Central memory CD8-positive, alpha-beta T cell (primary cell): ENCODE measurements at regions not wholly inside any gene's neighbourhood (a gene's known extent, or its start where the extent isn't known, plus 50 kb on each side); places are given as distances from the start of the nearest gene placed in this dataset.
"Not testable (repeated sequence)": the region's sequence is repeated elsewhere in the genome, so short reads cannot be mapped to it uniquely, and the experiment has no call there.

Experiments used
- ATAC-seq: fragments of 150-1000 bp; cut with Tn5 transposase; replicated peaks from 2 replicates; pipeline ENCODE4 v1.10.0; 2022; ENCODE audit warnings: mild to moderate bottlenecking, moderate FRiP score, moderate number of reproducible peaks; ENCODE audit not compliant: poor library complexity, severe bottlenecking; ENCODE audit errors: extremely low read depth
- DNase-seq, 2 donors: peaks; one replicate each; pipeline ENCODE4 v3.0.0; 2021; ENCODE audit warnings: low spot score in 2 of 2
- H3K27ac Mint-ChIP-seq: one replicate; pipeline ENCODE4 v1.8.0; 2022; ENCODE audit warnings: low read depth, mild to moderate bottlenecking, moderate library complexity, mixed read lengths
- H3K27me3 Mint-ChIP-seq: one replicate; pipeline ENCODE4 v1.8.0; 2022; ENCODE audit warnings: mixed read lengths
- H3K36me3 Mint-ChIP-seq: one replicate; pipeline ENCODE4 v1.8.0; 2022; ENCODE audit warnings: mild to moderate bottlenecking, moderate library complexity, mixed read lengths; ENCODE audit not compliant: insufficient read depth
- H3K4me1 Mint-ChIP-seq: one replicate; pipeline ENCODE4 v1.8.0; 2022; ENCODE audit warnings: mixed read lengths
- H3K4me3 Mint-ChIP-seq: one replicate; pipeline ENCODE4 v1.8.0; 2022; ENCODE audit warnings: mild to moderate bottlenecking, moderate library complexity, mixed read lengths
- H3K9me3 Mint-ChIP-seq: one replicate; pipeline ENCODE4 v1.8.0; 2022; ENCODE audit warnings: mixed read lengths

DNA sequence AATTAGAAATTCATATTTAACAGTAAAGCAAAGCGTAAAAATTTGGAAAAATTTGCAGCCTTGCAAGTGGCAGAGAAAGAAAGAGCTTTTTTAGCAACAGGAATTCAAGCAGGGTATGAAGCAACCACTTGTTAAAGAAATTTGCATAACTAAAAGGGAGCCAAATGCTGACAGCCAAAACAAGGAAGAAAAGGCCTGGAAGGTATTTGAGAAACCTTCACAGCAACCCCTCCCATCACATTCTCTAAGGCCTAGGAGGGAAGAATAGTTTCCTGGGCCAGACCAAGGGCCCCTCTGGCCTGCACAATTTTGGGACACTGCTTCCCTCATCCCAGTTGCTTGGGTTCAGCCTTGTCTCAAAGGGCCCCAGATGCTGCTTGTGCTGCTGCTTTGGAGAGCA lies 672.4 kb upstream of the TMPRSS15 start:
- Mint-ChIP-seq H3K27me3 (no peaks in the 10 kb centered on the region), H3K27ac (no peak overlapping the region), H3K9me3 (peaks cover 22% of the 10 kb centered on the region), H3K36me3 (no peaks in the 10 kb centered on the region), H3K4me3 (no peak overlapping the region), H3K4me1 (no peaks in the 10 kb centered on the region)
- no peak for DNase-seq
- no peak for ATAC-seq

- Mint-ChIP-seq H3K4me1 (no peaks in the 10 kb centered on the region), H3K27ac (no peak overlapping the region), H3K9me3 (no peaks in the 10 kb centered on the region), H3K27me3 (no peaks in the 10 kb centered on the region), H3K36me3 (no peaks in the 10 kb centered on the region), H3K4me3 (no peak overlapping the region)
- ATAC-seq (no peak), DNase-seq (no peak)
These were observed 706.1 kb upstream of the TMPRSS15 start for GRCh38 chr21:19109694-19110093.

GRCh38 chr21:19119259-19119658 lies 715.7 kb upstream of the TMPRSS15 start:
- not testable (repeated sequence) for H3K4me3 Mint-ChIP-seq, DNase-seq, H3K36me3 Mint-ChIP-seq, ATAC-seq, H3K4me1 Mint-ChIP-seq, H3K27me3 Mint-ChIP-seq, H3K27ac Mint-ChIP-seq, H3K9me3 Mint-ChIP-seq

GRCh38 chr21:19120591-19120990 lies 717.0 kb upstream of the TMPRSS15 start:
- no peaks in the 10 kb centered on the region for H3K36me3 Mint-ChIP-seq
- no peak overlapping the region for H3K4me3 Mint-ChIP-seq
- DNase-seq (no peak), ATAC-seq (no peak)
- H3K9me3 Mint-ChIP-seq = peaks cover 5% of the 10 kb centered on the region
- no peaks in the 10 kb centered on the region for H3K27me3 Mint-ChIP-seq
- no peaks in the 10 kb centered on the region for H3K4me1 Mint-ChIP-seq
- H3K27ac Mint-ChIP-seq = no peak overlapping the region

- Mint-ChIP-seq H3K27me3 (no peaks in the 10 kb centered on the region), H3K36me3 (no peaks in the 10 kb centered on the region), H3K4me3 (no peak overlapping the region), H3K27ac (no peak overlapping the region), H3K9me3 (peaks cover 5% of the 10 kb centered on the region), H3K4me1 (no peaks in the 10 kb centered on the region)
- DNase-seq = no peak
- ATAC-seq = no peak
These were observed 718.8 kb upstream of the TMPRSS15 start for GRCh38 chr21:19122356-19122755.

DNA sequence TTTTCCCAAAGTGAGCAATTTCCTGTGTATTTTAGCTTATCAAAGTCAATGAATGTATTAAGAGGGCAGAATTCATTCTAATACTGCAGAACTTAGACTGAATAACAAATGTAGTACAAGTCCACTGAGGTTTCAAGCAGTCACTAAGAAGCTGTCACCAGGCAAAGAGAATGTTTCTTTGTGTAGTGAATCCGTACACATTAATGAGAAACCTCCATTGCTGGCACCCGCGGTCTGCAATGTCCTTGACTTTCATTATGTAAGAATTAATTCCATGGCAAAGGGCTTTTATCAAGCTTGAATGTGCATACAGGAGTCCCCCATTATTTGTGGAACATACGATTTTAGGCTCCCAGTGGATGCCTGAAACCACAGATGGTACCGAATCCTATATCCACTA lies 719.5 kb upstream of the TMPRSS15 start:
- no peak for DNase-seq
- no peak for ATAC-seq
- Mint-ChIP-seq H3K27me3 (no peaks in the 10 kb centered on the region), H3K4me3 (no peak overlapping the region), H3K27ac (no peak overlapping the region), H3K4me1 (no peaks in the 10 kb centered on the region), H3K9me3 (peaks cover 5% of the 10 kb centered on the region), H3K36me3 (no peaks in the 10 kb centered on the region)

GRCh38 chr21:19123525-19123924 lies 719.9 kb upstream of the TMPRSS15 start:
- ATAC-seq (no peak), DNase-seq (no peak)
- Mint-ChIP-seq H3K27ac (no peak overlapping the region), H3K4me3 (no peak overlapping the region), H3K4me1 (no peaks in the 10 kb centered on the region), H3K27me3 (no peaks in the 10 kb centered on the region), H3K36me3 (no peaks in the 10 kb centered on the region), H3K9me3 (peaks cover 5% of the 10 kb centered on the region)

GRCh38 chr21:19124691-19125090 lies 721.1 kb upstream of the TMPRSS15 start:
- DNase-seq (no peak), ATAC-seq (no peak)
- peaks cover 5% of the 10 kb centered on the region for H3K9me3 Mint-ChIP-seq
- no peak overlapping the region for H3K27ac Mint-ChIP-seq
- H3K27me3 Mint-ChIP-seq = no peaks in the 10 kb centered on the region
- no peak overlapping the region for H3K4me3 Mint-ChIP-seq
- H3K4me1 Mint-ChIP-seq = no peaks in the 10 kb centered on the region
- H3K36me3 Mint-ChIP-seq = no peaks in the 10 kb centered on the region

- no peak for DNase-seq
These were observed 726.9 kb upstream of the TMPRSS15 start for GRCh38 chr21:19130379-19131028.

GRCh38 chr21:19141511-19141910 lies 737.9 kb upstream of the TMPRSS15 start:
- H3K4me3 Mint-ChIP-seq = no peak overlapping the region
- no peak overlapping the region for H3K27ac Mint-ChIP-seq
- peaks cover 19% of the 10 kb centered on the region for H3K9me3 Mint-ChIP-seq
- no peak for ATAC-seq
- H3K27me3 Mint-ChIP-seq = no peaks in the 10 kb centered on the region
- H3K4me1 Mint-ChIP-seq = no peaks in the 10 kb centered on the region
- H3K36me3 Mint-ChIP-seq = no peaks in the 10 kb centered on the region
- no peak for DNase-seq

More at GRCh38 chr21:19130379-19131028, 726.9 kb upstream of the TMPRSS15 start:
- Mint-ChIP-seq H3K4me1 (no peaks in the 10 kb centered on the region), H3K27me3 (no peaks in the 10 kb centered on the region), H3K9me3 (peaks cover 8% of the 10 kb centered on the region), H3K4me3 (no peak overlapping the region), H3K27ac (no peak overlapping the region), H3K36me3 (no peaks in the 10 kb centered on the region)
- ATAC-seq = no peak

DNA sequence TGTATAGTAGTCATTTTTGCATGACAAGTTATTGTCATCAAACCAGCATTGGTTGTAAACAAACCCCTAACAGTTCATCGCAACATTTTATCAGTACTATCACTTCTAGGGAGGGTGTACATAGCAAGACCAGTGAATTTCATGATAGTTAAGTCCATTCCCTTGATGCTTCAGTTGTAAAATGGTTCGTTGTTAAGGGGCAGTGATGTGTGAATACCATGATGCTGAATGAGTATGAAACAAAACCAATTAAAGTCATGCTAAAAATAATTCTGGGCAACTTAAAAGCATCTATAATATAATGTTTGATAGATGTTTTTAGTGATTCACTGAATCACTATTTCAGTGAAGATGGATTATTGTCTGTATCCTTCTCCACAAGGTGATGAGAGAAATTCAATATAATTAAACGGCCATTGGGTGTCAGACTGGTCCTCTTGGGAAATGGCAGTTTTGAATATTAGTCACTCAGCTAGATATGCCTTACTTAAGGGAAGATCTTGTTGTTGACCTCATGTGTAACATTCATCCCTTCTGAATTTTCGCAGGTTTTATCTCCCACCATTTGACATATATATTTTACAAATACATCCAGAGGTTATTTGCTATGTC lies 742.2 kb upstream of the TMPRSS15 start:
- ATAC-seq = no peak
- no peak overlapping the region for H3K4me3 Mint-ChIP-seq

DNA sequence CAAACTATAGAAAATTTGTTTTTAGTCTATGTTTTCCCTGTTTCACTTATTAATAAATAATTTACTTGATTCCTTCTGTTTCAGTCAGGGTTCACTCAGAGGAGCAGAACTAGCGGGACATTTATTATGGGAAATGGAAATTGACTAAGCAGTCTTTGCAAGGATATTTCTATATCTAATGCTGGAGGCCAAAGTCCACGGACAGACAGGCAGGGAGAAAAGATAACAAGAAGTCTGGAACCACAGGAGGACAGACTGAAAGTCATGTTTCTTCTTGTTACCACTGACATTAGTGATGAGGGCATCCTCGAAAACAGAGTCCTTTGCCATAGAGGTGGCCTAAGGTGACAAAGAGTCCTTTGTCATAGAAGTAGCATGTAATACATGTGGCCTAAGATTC lies 744.5 kb upstream of the TMPRSS15 start:
- Mint-ChIP-seq H3K36me3 (no peaks in the 10 kb centered on the region), H3K27me3 (no peaks in the 10 kb centered on the region), H3K4me3 (no peak overlapping the region), H3K4me1 (no peaks in the 10 kb centered on the region), H3K27ac (no peak overlapping the region), H3K9me3 (peaks cover 14% of the 10 kb centered on the region)
- no peak for ATAC-seq
- DNase-seq = no peak

More for the DNA sequence above, 742.2 kb upstream of the TMPRSS15 start:
- no peak for DNase-seq
- Mint-ChIP-seq H3K36me3 (no peaks in the 10 kb centered on the region), H3K27ac (no peak overlapping the region), H3K27me3 (no peaks in the 10 kb centered on the region), H3K4me1 (no peaks in the 10 kb centered on the region), H3K9me3 (peaks cover 20% of the 10 kb centered on the region)

DNA sequence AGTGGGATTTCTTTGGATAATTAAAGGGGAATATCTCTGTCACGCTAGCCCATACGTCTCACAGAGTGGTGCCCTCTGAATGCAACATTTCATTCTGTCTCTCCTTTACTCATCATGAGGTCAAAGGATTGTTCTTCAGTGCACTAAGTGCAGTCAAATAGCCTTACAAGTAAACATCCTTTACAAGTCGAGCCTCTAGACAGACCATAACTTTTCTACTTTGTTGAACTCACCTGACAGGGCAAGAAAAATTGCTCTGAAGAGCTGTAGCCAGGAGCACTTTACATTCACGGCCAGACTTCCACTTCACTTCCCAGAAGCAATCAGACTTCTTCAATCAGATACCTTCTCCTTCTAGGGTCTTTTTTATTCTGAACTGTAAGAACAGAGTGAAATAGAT lies 768.0 kb upstream of the TMPRSS15 start:
- Mint-ChIP-seq H3K4me3 (no peak overlapping the region), H3K27ac (no peak overlapping the region), H3K9me3 (peaks cover 8% of the 10 kb centered on the region), H3K36me3 (no peaks in the 10 kb centered on the region), H3K4me1 (no peaks in the 10 kb centered on the region), H3K27me3 (no peaks in the 10 kb centered on the region)
- ATAC-seq (no peak), DNase-seq (no peak)
